SKM-1 treated with dmso at 0.1 percent for 144 hours (cell line): ENCODE measurements at regions not wholly inside any gene's neighbourhood (a gene's known extent, or its start where the extent isn't known, plus 50 kb on each side); places are given as distances from the start of the nearest gene placed in this dataset.
"Not testable (repeated sequence)": the region's sequence is repeated elsewhere in the genome, so short reads cannot be mapped to it uniquely, and the experiment has no call there.

Experiments
- DNase-seq: peaks from one replicate; lab custom pipeline; 2025; ENCODE audit not compliant: unreplicated experiment; lab: John Stamatoyannopoulos, UW

DNA sequence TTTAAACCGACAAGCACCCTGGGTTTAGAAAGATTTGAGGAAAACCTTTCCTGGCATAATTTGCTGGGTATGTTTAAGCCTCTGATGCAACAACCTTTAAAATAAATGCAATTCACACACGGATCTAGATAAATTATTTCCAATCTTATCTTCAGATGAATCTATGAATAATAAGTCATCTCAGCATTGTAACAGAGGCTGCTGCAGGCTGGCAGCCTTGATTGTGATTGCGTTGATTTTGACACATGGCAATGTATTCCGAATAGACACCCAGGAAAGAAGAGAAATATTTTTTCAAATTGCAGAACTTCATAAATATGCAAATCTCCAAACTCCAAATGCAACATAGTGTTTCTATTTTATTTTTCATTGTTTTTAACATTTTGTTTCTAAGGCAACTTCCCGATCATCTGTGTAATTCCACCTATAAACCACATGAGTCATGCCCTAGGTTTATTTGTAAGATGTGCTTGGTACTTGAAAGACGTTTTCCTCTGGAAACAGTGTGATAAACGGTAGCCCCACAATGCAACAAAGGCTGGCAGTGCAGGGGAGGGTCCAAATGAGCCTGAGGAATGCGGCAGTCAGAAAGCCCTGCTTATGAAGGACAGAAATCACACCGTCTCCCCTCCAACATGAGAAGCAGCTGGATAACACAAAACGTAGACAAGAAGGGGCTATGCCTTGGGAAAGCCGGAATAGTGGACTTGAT lies 359.0 kb downstream of the BRD1 start:
- DNase-seq = no peak

DNA sequence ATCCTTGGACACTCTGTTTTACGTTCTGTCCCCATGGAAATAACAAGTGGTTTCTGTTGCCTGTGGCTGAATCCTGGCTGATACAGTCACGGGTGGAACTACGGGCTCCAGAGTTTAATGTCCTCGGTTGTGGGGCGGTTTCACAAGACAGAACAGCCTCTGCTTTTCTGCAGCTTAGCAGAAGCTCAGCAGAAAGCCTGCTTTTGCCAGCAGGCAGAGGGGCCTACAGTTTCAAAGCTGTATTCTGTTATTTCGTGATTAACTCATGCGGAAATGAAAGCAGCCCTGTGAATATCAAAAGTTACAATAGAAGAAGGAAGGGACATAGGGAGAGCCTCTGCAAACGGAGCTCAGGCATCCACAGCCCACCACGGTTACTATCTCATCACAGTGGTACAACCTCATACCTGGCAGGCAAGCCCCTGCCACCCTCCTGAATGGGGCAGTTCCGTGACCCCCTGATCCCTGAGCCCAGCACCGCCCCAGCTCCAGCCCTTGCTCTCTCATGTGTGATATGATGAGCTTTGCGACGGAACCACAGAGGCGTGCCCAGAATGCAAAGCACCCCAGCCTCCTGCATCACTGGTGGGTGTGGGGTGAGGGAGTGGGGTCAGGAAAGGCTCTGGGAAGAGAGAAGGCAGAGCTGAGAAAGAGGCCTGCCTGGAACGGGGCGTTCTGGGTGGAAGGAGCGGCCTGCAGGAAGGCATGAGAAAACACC lies 360.6 kb downstream of the BRD1 start:
- no peak for DNase-seq

- DNase-seq = no peak
Measured at GRCh38 chr22:49464037-49464436, 363.6 kb downstream of the BRD1 start.

GRCh38 chr22:49462795-49463194 lies 364.9 kb downstream of the BRD1 start:
- no peak for DNase-seq

- no peak for DNase-seq
Measured at GRCh38 chr22:49462291-49462690, 365.4 kb downstream of the BRD1 start.

- no peak for DNase-seq
Measured at GRCh38 chr22:49461674-49462073, 366.0 kb downstream of the BRD1 start.

DNA sequence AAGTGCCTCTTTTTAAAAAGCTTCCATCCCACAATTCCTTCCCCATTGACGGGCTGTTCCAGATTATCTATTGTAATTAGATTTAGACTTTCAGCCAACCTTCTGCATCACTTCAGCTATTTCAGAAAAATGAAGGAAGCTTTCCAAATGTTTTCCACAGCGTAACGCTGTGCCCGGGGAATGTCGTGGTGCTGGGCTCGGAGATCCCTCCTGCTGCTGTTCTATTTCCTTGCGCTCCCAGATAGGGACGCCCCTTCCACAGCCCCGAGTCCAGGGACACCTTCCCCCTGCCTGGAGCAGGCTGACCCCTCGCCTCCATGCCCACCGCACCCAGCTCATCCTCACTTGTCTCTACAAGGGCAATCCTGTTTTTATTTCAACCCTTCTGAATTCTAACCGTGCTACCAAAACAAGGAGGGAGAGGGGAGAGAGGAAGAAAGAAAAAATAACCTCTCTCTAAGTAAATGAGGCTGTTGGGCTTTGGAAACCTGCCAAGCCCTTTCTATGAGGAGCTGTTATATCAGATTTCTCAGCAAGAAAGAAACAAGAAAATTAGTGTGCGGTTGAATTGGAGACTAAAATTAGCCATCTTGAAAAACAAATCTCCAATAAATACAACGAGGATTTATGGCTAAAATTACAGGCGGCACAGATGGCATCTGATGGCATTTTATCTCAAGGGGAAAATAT lies 366.9 kb downstream of the BRD1 start:
- no peak for DNase-seq

- DNase-seq = no peak
Measured at GRCh38 chr22:49460091-49460490, 367.6 kb downstream of the BRD1 start.

- DNase-seq = no peak
Measured at GRCh38 chr22:49458708-49459099, 369.0 kb downstream of the BRD1 start.

DNA sequence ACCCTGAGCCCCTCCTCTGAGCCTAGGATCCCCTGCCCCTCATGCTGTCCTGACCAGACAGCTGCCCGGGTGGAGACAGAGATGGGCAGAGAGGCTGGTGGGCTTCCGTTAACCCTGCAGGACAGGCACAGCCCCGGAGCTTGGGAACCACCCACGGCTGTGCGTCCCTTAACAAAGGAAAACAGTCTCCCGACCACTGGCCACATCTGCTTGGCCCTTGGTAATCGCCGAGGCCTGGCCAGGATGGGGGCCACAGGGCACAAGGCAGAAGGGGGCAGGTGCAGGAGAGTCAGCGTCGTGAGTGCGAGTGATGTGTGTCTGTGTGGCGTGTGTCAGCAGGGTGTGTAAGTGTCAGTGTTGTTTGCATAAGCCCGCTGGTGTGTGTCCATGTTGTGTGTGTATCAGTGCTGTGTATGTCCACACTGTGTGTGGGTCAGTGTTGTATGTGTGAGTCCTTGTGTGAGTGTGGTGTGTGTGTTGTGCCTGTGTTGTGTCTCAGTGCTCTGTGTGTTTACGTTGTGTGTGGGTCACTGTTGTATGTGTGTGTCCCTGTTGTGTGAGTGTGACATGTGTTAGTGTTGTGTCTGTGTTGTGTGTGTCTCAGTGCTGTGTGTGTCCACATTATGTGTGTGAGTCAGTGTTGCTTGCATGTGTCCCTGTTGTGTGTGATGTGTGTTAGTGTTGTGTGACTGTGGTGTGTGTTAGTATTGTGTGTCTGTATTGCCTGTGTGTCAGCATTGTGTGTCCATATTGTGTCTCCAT lies 369.5 kb downstream of the BRD1 start:
- no peak for DNase-seq

GRCh38 chr22:49457146-49457545 lies 370.5 kb downstream of the BRD1 start:
- DNase-seq = no peak

DNA sequence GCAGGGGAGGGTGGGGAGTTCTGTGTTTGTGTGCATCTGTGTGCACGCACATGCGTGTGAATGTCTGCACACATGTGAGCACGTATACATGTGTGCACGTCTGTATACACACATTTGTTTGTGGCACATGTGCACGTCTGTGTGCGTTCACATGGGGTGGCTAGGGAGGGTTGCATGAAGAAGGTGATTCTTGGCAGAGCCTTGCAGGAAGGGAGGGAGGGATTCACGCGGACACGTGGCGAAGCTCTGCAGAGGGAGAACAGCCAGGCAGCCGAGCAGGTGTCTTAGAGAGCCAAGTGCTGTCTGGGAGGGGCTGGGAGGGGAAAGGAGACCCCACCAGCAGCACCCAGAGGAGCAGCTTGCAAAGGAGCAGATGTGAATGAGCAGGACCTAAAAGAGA lies 372.1 kb downstream of the BRD1 start:
- DNase-seq = no peak

DNA sequence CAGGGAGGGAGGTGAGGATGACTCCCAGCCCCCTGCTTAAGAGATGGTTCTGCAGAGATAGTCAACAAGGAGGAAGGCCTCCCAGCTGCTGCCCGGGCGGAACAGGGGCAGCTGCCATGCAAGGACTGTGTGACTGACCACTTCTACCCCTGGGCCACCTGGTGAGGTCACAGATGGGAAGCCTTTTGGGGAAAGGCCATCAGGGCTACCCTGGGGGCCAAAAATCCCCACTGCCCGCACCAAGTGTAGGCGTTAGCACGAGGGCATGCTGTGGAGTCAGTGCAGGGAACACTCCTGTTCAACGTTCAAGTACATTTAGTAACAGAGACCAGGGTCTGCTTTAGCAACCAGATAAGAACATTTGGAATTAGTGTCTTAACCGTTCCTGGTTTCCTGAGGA lies 372.9 kb downstream of the BRD1 start:
- DNase-seq = no peak

- no peak for DNase-seq
Measured at GRCh38 chr22:49453771-49454170, 373.9 kb downstream of the BRD1 start.

DNA sequence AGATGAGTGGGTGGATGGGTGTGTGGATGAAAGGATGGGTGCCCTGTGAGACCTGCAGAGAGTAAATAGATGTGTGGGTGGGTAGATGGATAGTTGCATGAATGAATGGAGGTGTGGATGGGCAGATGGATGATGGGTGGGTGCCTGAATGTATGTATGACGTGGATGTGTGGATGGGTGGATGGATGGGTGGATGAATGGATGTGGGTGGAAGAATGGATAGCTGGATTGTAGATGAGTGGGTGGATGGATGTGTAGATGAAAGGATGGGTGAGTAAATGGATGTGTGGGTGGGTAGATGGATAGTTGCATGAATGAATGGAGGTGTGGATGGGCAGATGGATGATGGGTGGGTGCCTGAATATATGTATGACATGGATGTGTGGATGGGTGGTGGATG lies 374.7 kb downstream of the BRD1 start:
- DNase-seq = not testable (repeated sequence)

DNA sequence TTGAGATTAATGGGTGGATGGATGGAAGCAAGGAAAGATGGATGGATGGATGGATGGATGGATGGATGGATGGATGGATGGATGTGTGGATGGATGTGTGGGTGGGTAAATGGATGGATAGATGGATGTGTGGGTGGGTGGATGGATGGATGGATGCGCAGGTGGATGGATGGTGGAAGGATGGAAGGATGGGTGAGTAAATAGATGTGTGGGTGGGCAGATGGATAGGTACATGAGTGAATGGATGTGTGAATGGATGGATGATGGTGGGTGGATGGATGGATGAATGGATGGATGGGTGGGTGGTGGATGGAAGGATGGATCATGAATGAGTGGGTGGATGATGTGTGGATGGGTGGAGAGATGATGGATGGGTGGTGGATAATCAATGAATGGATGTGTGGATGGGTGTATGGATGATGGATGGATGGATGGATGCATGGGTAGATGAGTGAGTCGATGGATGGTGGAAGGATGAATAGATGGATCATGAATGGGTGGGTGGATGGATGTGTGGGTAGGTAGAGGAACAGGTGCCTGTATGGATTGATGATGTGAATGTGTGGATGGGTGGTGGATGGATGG lies 375.2 kb downstream of the BRD1 start:
- DNase-seq = no peak

DNA sequence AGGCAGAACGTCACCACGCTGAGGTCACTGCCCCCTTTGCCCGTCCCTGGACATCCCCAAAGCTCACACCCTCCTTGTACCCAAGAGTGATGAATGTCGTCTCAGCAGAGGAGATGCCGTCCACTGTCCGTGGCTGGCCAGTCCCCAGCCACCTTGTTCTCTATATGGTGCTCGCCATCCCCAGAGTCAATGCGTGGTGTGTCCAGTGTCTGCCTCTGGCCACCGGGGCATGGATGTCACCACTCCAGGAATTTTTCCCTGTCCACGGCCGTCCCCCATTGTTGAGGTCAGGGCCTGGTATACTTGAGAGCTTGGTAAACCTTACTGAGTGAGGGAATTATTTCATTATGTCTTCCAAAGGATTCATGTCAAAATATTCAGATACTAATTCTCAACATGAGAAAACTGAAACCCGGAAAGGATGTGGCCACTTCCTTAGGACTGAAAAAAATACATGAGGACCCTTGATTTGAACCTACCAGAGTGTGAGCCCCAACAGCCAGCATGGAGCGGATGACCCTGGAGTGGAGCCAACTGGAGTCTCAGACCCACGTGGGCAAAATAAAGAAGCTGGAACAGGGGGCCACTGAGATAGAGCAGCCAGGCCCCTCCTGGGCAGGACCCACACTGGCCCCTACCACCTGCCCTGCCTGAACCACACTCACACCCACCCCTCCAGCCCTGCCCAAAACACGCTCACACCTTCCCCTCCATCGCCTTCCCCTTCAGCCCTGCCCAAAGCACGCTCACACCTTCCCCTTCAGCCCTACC lies 376.4 kb downstream of the BRD1 start:
- DNase-seq = no peak

GRCh38 chr22:49450498-49450897 lies 377.2 kb downstream of the BRD1 start:
- no peak for DNase-seq

- no peak for DNase-seq
Measured at GRCh38 chr22:49449811-49450446, 377.7 kb downstream of the BRD1 start.

DNA sequence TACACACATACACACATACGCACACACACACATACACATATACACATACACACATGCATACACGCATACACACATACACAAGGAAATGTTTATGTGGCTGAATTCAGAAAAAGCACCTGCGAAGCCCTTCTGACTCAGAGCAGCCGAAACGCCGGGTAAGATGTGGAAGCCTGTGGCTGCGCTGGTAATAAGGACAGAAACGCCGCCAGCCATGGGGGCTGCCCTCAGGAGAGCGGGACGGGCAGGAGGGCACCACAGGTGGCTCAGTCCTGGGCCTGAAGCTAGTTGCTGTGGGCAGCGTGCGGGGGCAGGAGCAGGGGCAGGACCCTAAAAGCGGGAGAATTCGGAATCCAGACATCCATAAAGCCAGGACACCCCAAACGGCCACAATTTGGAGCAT lies 378.3 kb downstream of the BRD1 start:
- DNase-seq = no peak
